Adipose tissue (tissue), 3 donors: ENCODE measurements at regions not wholly inside any gene's neighbourhood (a gene's known extent, or its start where the extent isn't known, plus 50 kb on each side); places are given as distances from the start of the nearest gene placed in this dataset.

Experiments
- H3K27ac ChIP-seq: one replicate; pipeline ENCODE4 v1.5.1; 2013; ENCODE audit warnings: low read depth, low read length
- WGBS, 3 donors: extraction: QIAGEN DNeasy Blood & Tissue Kit; methylation state at CpG; one replicate each; pipeline ENCODE4 v1.1.7; 2013; 5-methylcytosine and 5-hydroxymethylcytosine counted together
- donor health status: healthy with polysubstance abuse.
- donor health status: Bipolar disorder and iron deficiency.
- donor health status: healthy.

- WGBS, 3 donors = 87 to 89% (median 89%) methylated on average over 6 of the region's 6 CpGs
These were observed 104.9 kb downstream of the PLEKHG1 start for GRCh38 chr6:150704447-150705192.

DNA sequence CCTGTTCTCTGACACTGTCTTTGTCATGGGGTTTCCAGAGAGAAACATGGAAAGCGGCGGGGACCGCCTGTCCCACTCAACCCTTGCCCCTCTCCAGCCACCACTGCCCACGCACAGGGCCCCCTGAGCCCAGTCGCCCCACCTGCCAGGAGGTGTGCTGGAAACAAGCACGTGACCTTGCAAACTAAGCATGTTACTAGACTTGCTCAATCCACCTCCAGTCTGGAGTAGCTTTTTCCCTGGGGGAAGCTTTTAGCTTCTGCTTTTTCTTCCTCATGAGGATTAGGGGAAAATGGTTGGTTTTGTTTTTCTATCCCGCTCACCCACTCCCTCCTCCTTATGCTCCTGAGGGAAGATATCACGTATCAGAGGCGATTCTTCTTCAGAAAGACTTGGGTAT lies 105.7 kb downstream of the PLEKHG1 start:
- H3K27ac ChIP-seq = no peak overlapping the region
- WGBS, 3 donors = 76 to 91% (median 89%) methylated on average over 9 of the region's 9 CpGs

More at GRCh38 chr6:150704447-150705192, 104.9 kb downstream of the PLEKHG1 start:
- H3K27ac ChIP-seq = no peak overlapping the region

GRCh38 chr6:150710236-150710635 lies 110.6 kb downstream of the PLEKHG1 start:
- H3K27ac ChIP-seq = no peak overlapping the region
- WGBS, 3 donors = 76 to 90% (median 83%) methylated on average over 6 of the region's 6 CpGs

DNA sequence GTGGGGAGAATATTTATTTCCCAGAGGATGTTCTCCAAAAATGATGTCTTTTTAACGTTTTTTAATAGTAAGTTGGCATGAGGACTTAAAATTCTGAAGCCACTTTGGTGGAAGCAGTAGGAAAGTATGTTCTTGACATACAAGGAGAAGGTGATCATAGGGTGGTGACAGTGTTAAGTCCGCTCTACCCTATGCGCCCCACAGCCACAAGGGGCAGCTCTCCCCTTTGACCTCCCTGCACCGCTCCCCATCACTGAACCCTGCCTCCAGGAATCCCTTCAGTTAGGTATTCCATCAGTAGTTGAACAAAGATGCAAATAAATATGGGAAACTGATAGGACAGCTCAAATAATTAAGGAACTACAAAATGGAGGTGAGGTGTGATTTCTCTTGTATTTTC lies 111.4 kb downstream of the PLEKHG1 start:
- H3K27ac ChIP-seq = no peak overlapping the region
- WGBS, 3 donors = 86 to 93% (median 86%) methylated on average over 4 of the region's 4 CpGs

DNA sequence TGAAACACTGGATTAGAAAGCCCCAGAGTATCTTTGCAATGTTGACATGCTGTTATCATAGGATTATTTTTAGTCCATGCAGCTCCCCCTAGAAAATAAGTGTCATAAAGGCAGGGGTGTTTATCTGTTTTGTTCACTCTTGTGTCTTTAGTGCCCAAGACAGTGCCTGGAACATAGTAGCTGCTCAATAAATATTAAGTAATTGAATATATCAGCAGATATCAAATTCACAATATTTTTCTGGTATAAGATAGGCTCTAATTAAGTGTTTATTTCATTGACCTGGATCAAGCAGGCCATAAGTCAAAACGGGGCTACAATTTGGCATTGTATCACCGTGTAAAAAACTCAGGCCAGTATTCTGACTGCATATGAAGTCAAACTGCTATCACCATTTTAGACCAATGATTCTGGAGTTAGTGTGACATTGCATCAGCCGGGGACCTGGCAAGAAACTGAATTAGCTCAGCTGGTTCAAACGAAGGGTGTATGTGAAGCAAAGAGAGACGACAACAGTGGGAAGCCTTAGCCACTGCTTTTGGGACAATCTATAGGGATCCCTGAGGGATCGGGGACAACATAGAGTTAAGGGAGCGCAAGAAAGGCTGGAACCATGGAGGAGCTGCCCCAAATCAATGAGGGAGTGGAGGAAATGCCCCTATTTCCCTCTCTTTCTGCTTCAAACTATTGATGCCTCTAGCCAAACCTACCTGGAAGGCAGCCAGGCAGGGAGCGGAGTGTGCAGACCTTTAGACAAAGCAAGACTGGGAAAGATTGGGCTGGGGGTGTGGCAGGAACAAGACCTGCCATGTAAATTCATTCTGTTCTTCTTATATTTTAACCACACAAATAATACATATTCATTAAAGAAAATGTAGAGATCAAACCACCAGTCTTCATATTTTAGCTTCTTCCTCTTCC lies 112.2 kb downstream of the PLEKHG1 start:
- no peak overlapping the region for H3K27ac ChIP-seq
- 66 to 71% (median 69%) methylated on average over 8 of the region's 8 CpGs for WGBS, 3 donors

- 87 to 89% (median 89%) methylated on average over 7 of the region's 7 CpGs for WGBS, 3 donors
- H3K27ac ChIP-seq = no peak overlapping the region
These were observed 113.0 kb downstream of the PLEKHG1 start for GRCh38 chr6:150712505-150713252.

- 76 to 93% (median 83%) methylated on average over 2 of the region's 2 CpGs for WGBS, 3 donors
- H3K27ac ChIP-seq = no peak overlapping the region
These were observed 113.8 kb downstream of the PLEKHG1 start for GRCh38 chr6:150713487-150713886.

GRCh38 chr6:150713931-150714330 lies 114.2 kb downstream of the PLEKHG1 start:
- no peak overlapping the region for H3K27ac ChIP-seq

GRCh38 chr6:150715133-150715532 lies 115.4 kb downstream of the PLEKHG1 start:
- no peak overlapping the region for H3K27ac ChIP-seq
- WGBS, 3 donors = 67 to 95% (median 94%) methylated on average over 6 to 7 of the region's 7 CpGs

More at GRCh38 chr6:150713931-150714330, 114.2 kb downstream of the PLEKHG1 start:
- WGBS, 3 donors = 59 to 68% (median 62%) methylated on average over 3 of the region's 3 CpGs

DNA sequence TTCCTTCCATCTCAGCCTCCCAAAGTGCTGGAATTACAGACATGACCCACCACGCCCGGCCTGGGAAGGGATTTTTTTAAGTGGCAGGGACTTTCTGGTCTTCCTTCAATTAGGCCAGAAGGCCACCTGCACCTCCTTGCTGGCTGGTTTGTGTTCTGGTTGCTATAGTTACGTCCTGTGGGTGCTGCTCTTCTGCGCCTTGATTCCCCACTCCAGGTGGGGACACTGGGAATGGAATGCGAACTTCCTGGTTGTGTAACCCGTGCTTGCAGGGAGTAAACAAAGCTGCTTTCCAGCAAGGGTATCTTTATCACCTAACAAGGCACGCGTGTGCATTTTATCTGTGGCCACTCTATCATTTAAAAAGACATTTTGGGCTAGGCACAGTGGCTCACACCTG lies 117.7 kb downstream of the PLEKHG1 start:
- no peak overlapping the region for H3K27ac ChIP-seq
- WGBS, 3 donors = 58 to 88% (median 79%) methylated on average over 8 of the region's 8 CpGs

DNA sequence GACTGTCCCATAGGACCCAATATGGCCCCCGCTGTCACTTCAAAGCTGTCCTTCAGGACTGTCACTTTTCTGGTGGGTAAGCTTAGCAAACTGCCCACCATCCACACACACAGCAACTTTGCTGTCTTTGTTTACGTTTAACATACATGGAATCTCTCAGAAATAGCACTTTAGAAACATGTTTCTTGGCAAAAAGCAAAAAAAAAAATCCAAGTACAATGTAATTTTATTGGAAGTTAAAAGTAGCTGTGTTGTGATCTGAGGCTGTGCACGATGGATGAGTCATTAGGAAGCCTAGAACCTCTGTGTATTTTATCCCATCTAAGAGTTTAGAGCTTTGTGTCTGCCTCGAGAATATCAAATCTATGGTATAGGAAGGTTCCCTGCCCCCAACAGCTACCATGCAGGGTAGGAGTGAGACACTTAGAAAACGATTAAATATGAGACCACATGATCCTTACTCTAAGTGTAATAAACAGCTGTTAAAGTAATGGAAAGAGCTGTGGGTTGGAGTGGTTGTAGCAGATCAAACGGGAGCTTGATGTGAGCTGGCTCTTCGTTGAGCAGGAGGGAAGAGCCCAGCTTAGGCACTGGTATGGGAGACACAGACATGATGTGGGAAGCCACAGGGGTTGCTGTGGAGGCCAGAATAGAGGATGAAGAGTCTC lies 119.5 kb downstream of the PLEKHG1 start:
- 71 to 78% (median 78%) methylated on average over 7 of the region's 7 CpGs for WGBS, 3 donors
- no peak overlapping the region for H3K27ac ChIP-seq

- 50 to 84% (median 55%) methylated on average over 1 of the region's 1 CpG for WGBS, 3 donors
- H3K27ac ChIP-seq = no peak overlapping the region
These were observed 120.1 kb downstream of the PLEKHG1 start for GRCh38 chr6:150719831-150720230.

DNA sequence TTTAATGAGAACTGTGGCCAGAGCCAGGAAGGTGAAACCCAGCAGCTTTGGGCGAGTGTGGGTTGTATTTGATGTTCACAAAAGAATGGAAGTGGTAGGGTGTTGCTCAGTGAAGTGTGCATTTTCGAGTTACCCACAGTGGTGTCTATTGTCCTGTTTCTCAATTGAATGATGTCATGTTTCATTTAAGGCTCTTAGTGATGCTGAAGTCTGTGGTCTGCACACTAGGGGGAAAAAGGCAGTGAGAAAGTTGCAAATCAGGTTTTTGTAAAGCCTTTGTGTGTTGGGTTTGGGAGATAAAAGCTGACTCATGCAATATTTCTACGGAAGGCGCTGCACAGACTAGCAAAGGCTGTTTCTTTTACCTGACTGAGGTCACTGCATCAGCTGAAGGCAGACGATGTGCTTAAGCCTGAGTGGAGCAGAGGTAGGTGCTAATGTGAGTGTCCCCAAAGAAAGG lies 121.1 kb downstream of the PLEKHG1 start:
- WGBS, 3 donors = 21 to 54% (median 54%) methylated on average over 5 of the region's 5 CpGs
- no peak overlapping the region for H3K27ac ChIP-seq

- WGBS, 3 donors = 85 to 94% (median 93%) methylated on average over 11 of the region's 11 CpGs
- H3K27ac ChIP-seq = no peak overlapping the region
These were observed 122.0 kb downstream of the PLEKHG1 start for GRCh38 chr6:150721418-150722266.

- WGBS, 3 donors = 77 to 88% (median 88%) methylated on average over 9 of the region's 9 CpGs
- H3K27ac ChIP-seq = no peak overlapping the region
These were observed 123.1 kb downstream of the PLEKHG1 start for GRCh38 chr6:150722614-150723344.

GRCh38 chr6:150723345-150723658 lies 123.6 kb downstream of the PLEKHG1 start:
- H3K27ac ChIP-seq = no peak overlapping the region

DNA sequence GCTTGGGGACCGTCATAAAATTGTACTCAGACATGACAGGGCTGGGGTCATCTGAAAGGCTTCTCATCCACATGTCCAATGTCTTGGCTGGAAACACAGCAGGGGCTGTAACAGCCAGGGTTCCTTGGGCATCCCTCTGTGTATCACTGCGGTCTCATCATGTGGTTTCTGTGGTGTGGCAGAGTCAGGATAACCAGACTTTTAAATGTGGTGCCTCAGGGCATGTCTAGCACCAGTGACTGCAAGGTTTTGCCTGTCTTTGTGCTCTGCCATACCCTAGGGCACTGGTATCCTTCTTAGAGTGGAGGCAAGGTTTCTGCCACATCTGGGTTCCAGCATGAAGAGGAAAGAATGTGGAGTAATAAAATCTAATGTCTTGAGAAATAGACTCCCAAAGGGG lies 124.2 kb downstream of the PLEKHG1 start:
- H3K27ac ChIP-seq = no peak overlapping the region
- 83 to 97% (median 91%) methylated on average over 2 of the region's 2 CpGs for WGBS, 3 donors
